ENCODE measurements at regions not wholly inside any gene's neighbourhood (a gene's known extent, or its start where the extent isn't known, plus 50 kb on each side); places are given as distances from the start of the nearest gene placed in this dataset.

DNA sequence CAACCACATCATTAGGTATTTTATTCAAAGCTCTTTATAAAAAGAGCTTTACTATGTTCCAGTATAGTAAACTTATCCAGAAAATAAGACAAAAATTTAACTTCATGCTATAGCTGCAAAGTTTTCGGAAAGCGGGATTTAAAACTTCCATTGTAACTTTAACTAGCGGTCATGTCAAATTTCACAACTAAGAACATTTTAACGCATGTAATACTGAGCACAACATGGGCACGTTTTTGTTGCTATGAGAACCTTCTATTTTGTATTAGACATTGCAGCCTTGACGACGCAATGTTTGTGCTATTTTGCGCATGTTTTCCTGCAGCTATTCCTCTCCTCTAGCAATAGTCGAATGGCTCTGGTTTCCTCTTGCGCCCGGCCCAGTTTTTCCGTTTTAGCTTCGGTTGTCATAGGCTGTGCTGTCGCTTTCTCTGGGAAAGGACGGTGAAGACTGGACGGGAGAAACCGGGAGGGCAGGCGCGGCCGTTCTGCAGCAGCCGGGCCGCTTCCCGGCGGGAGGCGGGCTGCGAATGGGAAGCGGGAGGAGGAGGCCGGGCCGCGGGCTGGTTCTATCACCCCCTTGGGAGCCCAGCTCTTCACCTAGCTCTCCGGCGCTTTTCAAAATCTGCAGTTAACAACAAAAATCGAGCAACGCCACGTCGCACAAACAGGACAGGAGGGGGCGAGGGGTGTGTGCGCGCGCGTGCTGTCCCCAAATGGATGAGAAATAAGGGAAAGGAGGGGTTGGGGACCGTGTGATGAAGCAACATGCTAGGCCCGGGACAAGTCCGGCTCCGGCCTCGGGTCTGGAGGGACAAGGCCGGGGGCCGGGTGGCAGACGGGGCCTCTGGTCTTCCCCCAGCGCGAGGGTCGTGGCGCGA, 105.3 kb upstream of the HNRNPU start (continued):
- TF ChIP-seq, protein P1, sequence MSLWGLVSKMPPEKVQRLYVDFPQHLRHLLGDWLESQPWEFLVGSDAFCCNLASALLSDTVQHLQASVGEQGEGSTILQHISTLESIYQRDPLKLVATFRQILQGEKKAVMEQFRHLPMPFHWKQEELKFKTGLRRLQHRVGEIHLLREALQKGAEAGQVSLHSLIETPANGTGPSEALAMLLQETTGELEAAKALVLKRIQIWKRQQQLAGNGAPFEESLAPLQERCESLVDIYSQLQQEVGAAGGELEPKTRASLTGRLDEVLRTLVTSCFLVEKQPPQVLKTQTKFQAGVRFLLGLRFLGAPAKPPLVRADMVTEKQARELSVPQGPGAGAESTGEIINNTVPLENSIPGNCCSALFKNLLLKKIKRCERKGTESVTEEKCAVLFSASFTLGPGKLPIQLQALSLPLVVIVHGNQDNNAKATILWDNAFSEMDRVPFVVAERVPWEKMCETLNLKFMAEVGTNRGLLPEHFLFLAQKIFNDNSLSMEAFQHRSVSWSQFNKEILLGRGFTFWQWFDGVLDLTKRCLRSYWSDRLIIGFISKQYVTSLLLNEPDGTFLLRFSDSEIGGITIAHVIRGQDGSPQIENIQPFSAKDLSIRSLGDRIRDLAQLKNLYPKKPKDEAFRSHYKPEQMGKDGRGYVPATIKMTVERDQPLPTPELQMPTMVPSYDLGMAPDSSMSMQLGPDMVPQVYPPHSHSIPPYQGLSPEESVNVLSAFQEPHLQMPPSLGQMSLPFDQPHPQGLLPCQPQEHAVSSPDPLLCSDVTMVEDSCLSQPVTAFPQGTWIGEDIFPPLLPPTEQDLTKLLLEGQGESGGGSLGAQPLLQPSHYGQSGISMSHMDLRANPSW (CRISPR knock-in tag; IDR thresholded peaks at IDR 0.05) = no peak
- TF ChIP-seq ZEB2 (IDR thresholded peaks at IDR 0.05) (no peak), ZNF311 (CRISPR knock-in tag; IDR thresholded peaks at IDR 0.05) (no peak), TGIF2 (CRISPR knock-in tag; IDR thresholded peaks at IDR 0.05) (peak; percentile 66; the same call in 1 of the 2 replicates), ARNT (IDR thresholded peaks at IDR 0.05) (no peak), TBP (optimal IDR thresholded peaks at IDR 0.05; ENCODE audit: low read depth, low read length) (peak; percentile 44), HDAC3 (IDR thresholded peaks at IDR 0.05; ENCODE audit: borderline replicate concordance, partially characterized antibody) (no peak), C11orf30 (IDR thresholded peaks at IDR 0.05; ENCODE audit: low read depth) (no peak), CHD2 (IDR thresholded peaks at IDR 0.05; ENCODE audit: low read depth, low read length) (no peak), ZNF24 (IDR thresholded peaks at IDR 0.05) (no peak)
- TF ChIP-seq, protein P2, sequence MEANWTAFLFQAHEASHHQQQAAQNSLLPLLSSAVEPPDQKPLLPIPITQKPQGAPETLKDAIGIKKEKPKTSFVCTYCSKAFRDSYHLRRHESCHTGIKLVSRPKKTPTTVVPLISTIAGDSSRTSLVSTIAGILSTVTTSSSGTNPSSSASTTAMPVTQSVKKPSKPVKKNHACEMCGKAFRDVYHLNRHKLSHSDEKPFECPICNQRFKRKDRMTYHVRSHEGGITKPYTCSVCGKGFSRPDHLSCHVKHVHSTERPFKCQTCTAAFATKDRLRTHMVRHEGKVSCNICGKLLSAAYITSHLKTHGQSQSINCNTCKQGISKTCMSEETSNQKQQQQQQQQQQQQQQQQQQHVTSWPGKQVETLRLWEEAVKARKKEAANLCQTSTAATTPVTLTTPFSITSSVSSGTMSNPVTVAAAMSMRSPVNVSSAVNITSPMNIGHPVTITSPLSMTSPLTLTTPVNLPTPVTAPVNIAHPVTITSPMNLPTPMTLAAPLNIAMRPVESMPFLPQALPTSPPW (CRISPR knock-in tag; IDR thresholded peaks at IDR 0.05) = no peak
- TF ChIP-seq, protein P3, sequence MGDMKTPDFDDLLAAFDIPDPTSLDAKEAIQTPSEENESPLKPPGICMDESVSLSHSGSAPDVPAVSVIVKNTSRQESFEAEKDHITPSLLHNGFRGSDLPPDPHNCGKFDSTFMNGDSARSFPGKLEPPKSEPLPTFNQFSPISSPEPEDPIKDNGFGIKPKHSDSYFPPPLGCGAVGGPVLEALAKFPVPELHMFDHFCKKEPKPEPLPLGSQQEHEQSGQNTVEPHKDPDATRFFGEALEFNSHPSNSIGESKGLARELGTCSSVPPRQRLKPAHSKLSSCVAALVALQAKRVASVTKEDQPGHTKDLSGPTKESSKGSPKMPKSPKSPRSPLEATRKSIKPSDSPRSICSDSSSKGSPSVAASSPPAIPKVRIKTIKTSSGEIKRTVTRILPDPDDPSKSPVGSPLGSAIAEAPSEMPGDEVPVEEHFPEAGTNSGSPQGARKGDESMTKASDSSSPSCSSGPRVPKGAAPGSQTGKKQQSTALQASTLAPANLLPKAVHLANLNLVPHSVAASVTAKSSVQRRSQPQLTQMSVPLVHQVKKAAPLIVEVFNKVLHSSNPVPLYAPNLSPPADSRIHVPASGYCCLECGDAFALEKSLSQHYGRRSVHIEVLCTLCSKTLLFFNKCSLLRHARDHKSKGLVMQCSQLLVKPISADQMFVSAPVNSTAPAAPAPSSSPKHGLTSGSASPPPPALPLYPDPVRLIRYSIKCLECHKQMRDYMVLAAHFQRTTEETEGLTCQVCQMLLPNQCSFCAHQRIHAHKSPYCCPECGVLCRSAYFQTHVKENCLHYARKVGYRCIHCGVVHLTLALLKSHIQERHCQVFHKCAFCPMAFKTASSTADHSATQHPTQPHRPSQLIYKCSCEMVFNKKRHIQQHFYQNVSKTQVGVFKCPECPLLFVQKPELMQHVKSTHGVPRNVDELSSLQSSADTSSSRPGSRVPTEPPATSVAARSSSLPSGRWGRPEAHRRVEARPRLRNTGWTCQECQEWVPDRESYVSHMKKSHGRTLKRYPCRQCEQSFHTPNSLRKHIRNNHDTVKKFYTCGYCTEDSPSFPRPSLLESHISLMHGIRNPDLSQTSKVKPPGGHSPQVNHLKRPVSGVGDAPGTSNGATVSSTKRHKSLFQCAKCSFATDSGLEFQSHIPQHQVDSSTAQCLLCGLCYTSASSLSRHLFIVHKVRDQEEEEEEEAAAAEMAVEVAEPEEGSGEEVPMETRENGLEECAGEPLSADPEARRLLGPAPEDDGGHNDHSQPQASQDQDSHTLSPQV (IDR thresholded peaks at IDR 0.05) = 0 out of 2 replicates have a peak, but pooled peaks have one; percentile 47
- TF ChIP-seq, protein P4, sequence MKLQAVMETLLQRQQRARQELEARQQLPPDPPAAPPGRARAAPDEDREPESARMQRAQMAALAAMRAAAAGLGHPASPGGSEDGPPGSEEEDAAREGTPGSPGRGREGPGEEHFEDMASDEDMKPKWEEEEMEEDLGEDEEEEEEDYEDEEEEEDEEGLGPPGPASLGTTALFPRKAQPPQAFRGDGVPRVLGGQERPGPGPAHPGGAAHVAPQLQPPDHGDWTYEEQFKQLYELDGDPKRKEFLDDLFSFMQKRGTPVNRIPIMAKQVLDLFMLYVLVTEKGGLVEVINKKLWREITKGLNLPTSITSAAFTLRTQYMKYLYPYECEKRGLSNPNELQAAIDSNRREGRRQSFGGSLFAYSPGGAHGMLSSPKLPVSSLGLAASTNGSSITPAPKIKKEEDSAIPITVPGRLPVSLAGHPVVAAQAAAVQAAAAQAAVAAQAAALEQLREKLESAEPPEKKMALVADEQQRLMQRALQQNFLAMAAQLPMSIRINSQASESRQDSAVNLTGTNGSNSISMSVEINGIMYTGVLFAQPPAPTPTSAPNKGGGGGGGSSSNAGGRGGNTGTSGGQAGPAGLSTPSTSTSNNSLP (IDR thresholded peaks at IDR 0.05; ENCODE audit: borderline replicate concordance, low read depth, low read length) = no peak

Measured in K562 (cell line).